Retina (tissue), 1 donor: ENCODE measurements at regions not wholly inside any gene's neighbourhood (a gene's known extent, or its start where the extent isn't known, plus 50 kb on each side); places are given as distances from the start of the nearest gene placed in this dataset.
A peak's percentile ranks its signal among the peaks of the same experiment; 100 is the strongest.

Experiments used
- DNase-seq: peaks from one replicate; pipeline ENCODE4 v3.0.0-alpha.2; 2016

DNA sequence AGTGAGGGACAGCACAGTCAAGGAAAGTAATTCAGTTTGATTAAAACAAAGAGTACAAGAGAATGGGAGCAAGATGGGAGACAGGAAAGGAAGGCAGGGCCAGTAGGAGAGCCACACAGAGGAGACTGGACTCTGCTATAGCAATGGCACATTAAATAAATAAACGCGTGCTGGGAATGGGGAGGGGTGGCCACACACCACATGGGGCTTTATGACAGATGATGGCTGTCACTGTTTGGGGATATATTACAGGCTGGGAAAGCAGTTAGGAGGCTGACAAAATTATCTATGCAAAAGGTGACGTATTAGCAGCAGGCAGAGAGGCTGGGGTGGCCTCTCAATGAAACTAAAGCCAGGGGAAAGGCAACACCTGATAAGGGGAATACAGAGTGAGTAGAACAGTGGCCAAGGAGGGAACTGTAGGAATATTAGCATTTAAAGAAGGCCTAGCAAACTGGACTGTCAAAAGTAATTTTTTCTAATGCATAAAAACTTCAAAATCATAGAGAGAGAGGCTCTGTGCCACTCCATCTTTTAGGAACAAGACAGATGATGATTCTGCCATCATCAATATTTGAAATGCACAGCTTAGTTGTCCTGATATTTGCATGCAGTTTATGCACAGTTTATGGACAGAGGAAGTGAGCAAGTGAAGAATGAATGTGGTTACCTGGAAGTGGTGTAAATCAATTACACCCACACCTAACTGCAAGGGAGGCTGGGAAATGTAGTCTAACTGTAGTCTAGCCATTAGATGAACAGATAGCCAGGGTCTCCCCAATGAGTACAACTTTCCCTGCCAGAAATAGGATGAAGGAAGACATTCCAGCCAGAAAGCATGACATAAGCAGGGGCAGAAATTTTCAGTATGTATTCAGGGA lies 346.5 kb downstream of the FOXO1 start:
- DNase-seq: no peak

DNA sequence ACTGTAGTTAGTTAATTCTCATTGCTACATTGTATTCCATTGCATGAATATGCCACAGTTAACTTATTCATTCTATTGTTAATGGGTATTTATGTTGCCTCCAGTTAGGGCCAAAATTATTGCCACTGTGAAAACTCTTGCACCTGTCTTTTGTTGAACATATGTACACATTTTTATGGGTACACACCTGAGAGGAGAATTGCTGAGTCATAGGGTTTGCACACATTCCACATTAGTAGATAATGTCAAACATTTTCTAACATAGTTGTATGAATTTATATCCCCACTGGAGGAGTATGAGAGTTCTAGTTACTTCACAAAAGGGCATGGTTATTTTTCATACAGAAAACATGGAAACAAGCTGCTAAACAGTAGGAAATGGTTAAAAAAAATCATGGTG lies 338.4 kb downstream of the FOXO1 start:
- DNase-seq: no peak

DNA sequence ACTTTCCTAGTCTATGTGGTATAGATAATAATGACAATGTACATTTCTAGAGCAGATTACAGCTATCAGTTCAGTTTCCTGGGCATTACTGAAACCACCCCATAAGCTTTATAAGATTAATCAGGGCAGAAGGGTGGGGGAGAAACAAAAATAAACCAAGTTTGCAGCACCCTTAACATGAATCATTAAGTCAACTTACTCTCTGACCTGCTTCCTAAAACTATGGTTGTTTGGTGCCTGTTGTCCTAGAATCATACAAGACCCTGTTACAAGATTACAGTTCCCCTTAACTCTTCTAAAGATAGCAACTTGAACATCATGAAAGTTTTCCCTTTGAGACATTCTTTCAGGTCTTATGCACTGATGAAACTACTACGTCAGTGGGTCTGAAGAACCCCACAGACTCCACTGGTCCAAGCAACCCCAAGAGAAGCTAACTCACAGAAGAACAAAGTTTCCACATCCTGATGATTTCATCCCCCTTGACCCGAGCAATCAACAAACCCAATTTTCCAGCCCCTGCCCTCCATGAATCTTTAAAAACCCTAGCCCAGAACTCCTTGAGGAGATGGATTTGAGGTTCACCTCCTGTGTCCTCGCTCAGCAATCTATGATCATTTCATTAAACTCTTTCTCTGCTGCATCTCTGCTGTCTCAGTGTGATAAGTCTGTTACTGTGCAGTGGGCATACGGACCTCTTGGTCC lies 336.5 kb downstream of the FOXO1 start:
- no peak for DNase-seq

DNA sequence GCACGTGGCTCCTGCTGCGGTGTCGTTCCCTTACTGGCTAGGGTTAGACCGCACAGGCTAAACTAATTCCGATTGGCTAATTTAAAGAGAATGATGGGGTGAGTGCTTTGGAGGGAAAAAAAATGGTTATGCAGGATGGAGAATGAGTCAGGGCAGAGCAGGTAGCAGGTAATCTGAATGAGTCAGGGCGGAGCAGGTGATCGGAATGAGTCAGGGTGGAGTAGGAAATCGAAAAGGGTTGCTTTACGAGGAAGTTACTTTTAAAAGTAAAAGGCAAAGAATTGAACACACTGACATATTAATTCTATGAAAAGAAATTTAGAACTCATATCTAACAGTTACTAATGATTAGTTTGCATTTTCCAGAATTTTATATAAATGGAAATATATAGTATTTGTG lies 335.5 kb downstream of the FOXO1 start:
- DNase-seq: no peak

DNA sequence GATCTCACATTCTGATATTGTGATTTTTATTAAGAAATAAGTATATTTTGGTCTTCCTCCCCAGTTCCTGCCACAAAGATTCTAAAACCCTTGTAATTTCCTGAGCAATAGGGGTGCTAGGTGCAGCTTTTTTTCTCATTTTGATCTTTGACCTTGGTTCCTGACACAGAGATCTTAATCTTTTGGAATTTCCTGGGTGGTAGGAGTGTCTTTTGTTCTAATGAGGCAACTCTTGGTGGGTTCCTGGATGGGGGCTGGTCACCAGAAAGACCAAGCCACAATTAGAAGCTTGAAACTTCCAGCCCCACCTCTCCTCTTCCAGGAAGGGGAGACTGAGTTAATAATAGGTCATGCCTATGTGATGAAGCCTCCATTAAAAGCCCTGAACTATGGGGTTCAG lies 334.6 kb downstream of the FOXO1 start:
- no peak for DNase-seq

DNA sequence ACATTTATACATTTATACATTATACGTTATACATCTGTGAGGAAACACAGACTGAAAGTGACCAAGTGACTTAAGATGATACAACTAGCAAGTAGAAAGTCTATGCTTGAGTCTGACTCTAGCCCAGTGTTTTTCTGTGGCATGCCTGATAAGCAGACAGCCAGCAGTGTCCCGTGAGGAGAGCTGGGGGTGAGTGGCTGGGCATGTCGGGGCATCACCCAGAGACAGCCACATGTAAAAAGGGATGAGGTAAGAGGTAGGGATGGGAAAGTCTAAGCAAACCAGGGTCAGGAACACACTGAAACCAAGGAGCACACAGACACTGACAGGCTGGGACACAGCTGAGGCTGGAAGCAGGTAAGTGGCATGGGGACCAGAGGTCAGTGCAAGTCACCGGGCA lies 333.2 kb downstream of the FOXO1 start:
- no peak for DNase-seq

DNA sequence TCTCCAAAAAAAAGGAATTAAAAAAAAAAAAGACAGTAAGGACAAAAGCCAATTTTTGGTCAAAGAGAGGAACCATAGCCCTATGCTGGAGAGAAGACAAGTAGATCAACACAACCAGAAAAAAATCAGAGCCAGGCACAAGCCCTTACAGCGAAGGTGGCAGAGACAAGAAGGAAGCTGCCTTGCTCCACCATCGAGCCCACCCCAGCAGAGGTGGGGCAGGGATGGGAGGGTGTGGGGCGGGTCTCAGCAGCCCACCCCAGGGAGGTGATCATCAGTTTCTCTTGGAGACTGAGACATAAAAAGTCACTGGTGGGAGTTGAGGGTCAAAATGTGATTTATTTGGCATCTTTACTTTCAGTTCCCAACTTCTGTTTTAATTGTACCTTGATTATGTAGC lies 332.4 kb downstream of the FOXO1 start:
- DNase-seq: no peak

DNA sequence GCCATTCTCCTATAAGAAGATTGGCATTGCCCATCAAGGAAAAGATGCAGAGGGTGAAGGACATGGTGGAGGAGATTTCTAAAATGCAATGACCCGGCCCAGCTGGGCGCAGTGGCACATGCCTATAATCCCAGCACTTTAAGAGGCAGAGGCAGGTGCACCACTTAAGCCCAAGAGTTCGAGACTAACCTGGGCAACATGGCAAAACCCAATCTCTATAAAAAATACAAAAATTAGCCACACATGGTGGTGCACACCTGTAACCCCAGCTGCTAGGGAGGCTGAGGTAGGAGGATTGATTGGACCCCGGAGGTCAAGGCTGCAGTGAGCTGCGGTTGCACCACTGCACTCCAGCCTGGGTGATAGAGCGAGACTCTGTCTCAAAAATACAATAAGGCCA lies 331.8 kb downstream of the FOXO1 start:
- DNase-seq: no peak

DNA sequence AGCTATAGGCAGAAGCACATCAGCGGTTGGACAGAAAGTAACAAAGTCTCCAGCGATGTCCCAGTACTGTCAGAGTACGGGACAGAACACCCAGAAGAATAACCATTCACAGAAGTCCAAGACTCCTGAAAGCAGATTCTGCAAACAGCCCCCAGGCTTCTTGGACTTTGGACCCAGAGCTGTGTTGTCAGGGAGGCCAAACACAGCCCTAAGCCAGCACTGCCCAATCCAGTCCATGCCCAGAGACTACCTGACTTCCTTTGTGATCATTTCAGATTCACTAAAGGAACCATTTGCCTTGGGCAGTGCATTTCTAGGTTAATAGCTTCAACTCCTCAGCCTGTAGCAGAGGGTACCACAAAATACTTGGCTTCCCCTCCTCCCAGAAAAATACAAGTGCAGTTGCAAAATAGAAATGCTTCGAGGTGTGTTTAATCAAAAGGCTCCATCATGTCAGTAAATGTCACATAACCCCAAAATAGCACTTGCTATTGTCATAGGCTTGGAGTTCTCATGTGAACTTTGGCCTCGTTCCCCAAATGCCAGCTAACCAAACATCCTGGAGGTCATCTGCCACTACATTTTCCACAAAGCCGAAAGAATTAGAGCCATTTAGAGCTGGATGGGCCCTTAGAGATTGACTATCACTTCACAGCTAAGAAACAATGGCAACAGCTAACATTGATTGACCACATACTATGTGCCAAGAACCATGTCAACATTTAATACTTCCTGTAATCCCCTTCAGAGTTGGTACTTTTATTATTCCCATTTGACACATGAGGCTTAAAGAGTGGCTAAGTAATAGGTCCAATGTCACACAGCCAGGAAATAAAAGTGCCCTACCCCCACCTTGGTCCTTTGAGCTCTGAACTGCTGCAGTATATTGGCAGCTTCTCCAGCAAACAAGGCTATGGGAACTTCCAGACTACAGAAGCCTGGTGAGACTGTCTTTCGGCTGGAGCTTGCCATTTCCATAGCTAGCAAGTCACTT lies 329.9 kb downstream of the FOXO1 start:
- DNase-seq: no peak

DNA sequence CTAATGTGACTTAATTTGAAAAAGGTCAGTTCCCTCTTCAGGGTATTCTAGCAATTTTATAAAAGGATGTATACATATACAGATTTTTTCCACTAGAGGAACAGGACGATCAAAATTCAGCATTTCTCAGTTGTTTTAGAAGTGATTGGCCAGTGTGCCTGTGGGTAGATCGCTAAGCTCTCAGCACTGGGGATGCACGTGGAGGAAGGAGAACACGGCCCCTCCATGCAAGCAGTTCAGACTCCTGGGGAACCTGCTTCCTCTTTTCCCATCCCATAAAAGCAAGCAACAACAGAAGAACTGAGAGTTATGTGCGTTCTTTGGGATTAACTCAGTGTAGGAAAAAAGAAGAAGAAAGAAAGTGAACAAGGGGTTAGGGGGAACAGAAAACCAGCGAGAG lies 328.8 kb downstream of the FOXO1 start:
- no peak for DNase-seq

DNA sequence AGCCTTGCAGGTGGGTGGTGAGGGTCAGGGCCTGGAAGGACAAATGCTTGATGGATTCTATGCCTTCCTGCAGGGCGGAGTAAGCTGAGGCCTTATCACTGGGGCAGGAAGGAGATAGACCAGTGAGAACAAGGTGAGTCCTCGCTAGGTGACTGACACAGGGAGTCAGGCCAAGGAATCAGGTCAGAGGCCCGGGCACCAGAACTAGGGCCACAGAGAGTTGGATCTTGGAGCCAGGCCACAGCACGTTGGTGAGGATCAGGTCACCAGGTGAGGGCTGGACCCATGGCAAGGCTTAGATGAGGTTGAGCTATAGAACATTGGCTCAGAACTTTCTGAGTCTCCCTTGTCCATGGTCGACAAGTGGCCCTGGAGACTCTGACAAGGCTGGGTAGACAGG lies 328.2 kb downstream of the FOXO1 start:
- DNase-seq: no peak

DNA sequence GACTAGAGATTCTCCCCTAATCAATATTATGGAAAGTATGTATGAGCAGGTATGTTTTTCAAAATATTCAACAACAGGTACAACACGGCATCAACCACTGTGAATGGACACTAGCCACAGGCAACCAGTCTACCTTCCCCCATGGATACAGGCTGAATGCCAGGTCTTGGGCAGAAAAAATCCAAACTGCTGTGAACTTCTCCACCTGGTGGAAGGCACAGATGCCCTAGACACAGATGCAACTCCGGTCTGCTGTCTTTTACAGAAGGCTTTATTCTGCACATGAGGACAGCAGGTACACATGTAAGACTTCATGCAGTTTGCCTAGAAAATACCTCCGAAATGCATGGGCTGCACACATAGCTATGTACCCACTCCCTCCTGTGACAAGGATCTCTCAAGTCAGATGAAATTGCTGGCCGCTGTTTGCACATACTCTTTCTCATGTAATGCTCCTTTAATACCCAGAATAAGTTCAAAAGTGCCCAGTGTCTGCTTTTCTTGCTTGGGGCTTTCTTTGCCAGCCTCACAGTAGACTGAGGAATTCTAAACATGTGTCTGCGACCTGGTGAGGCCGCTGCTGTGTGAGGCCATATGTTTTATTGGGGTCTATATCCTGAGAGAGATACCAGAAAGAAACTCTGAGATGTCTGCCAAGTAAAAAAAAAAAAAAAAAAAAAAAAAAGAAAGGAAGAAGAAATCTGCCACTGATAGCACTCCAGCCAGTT lies 325.9 kb downstream of the FOXO1 start:
- peak; percentile 39 for DNase-seq

DNA sequence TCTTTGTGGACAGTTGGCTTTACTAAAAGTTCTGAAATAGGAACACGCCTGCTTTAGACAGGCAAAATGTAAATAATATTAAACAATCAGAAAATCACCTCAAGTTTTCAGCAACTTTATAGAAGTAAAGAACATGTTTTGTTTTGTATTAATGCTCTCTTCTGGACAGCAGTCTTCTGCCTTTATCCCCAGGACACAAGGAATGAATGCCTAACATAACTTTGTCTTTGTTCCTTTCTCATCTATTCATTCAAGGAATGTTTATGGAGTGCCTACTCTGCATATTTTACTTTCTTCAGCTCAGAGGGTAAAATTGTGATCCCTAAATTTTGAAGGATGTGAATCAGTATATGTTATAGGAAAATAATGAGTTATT lies 325.4 kb downstream of the FOXO1 start:
- DNase-seq: peak; percentile 30

DNA sequence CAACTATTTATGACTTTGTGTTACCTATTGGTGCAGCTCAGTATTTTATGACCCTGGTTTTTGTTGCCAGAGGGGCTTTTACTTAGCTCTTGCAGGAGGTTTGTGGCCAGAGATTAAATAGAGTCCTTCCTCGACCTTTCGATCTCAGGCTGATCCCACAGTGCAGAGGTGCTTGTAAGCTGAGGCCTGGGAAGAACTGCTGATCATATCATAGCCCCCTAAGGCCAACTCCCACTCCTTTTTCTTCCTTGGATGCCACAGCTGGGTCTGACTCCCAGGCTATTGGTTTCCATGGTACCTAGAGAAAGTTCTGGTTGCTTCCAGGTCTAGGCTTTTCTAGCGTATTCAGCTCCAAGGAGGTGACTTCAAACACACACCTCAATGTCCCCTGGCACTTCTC lies 324.9 kb downstream of the FOXO1 start:
- no peak for DNase-seq

DNA sequence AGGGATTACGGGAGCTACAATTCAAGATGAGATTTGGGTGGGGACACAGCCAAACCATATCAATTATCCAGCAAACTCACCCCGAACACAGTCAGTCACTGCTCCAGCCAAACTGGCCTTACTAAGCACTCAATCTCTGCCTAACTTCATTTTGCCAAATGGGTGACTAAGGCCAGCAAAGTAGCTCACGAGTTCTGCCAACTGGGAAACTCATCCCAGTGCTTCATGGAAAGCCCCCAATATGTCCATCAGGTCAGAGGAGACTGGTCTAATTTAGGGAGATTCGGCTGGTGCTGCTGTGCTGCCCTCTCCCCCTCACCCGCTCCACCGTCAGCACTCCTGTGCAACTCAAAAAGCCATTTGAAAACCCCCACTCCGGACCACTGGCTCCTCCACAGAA lies 324.0 kb downstream of the FOXO1 start:
- no peak for DNase-seq

DNA sequence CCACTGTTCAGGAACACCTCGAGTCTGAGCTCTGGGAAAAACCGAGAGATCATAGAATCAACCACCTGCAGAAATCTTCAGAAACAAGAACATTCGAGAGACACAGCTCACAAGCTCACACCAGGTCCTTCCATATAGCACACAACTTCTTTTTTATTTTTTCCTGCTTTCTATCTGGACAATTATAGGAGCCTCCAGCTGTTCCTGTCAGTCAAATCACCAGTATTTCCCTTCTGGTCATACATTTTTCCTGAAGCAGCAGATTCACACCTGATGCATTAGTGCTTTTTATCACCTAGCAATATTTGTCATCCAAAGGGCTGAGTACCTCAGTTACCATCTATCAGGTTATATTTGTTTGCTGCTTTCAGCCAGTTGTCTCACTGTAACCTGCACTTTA lies 323.5 kb downstream of the FOXO1 start:
- DNase-seq: no peak

DNA sequence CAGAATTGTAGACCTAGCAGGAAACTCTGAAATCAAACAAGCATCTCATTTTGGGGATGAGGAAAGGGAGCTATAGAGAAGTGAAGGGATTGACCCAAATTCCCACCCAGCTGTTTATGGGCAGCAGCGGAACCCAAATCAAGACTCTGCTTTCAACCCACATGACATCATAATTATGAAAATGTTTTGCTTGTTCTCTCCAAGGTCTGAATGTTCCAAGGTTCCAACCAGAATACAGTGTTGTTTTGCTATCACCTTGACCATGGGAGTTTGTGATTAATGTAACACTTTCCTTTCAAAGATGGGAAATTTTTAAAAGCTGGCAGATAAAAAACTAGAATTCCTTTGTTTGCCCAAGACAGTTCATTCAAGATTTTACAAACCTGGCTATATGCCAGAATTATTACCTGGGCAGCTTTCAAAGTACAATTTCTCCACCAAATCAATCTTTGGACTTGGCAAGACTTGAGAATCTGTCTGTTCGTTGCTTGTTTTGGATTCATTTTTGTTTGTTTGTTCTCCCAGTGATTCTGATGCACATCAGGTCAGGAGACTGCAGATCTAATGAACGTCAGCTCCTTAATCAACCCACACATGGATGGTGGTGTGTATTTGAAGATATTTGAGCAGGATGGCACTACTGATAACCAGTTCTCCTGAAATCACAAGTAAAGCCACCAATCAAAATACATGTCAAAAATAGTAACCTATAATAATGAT lies 322.7 kb downstream of the FOXO1 start:
- DNase-seq: no peak

DNA sequence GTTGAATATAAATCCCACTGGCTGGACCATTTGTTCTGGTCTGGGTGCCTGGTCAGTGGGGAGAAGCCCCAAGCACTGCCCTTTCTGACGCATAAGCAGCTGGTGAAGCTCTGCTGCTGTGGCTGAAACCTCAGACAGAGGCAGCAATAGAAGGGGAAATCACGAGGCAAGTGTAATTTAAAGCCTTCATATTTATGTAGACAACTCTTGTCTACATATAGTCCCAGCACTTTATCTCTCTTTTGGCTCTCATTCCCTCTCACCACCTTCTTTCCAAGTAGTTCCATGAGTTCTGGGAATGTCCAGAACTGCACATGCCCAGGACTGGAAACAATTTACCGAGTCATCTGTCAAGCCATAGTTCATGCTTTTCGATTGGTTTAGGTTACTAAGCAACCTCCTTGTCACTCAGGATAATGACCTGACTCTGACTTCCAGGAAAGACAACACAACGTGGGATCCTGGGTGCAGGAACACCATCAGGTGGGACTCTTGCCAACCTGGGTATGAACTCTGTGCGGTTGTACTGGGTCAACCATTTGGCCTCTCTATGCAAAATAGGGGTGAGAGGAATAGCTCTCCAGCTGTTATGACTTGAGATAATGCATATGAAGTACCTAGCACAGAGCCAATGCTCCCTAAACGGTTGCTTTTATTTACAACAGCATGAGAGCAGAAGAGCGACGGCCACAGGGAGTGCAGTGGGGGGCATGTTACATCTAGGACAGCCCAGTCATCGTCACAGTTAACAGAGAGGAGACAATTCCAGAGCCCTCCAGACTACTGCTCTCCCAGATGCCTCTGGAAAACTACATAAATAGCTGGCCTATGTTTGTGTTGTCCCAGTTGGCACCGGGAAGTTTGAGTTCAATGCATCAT lies 321.9 kb downstream of the FOXO1 start:
- no peak for DNase-seq

DNA sequence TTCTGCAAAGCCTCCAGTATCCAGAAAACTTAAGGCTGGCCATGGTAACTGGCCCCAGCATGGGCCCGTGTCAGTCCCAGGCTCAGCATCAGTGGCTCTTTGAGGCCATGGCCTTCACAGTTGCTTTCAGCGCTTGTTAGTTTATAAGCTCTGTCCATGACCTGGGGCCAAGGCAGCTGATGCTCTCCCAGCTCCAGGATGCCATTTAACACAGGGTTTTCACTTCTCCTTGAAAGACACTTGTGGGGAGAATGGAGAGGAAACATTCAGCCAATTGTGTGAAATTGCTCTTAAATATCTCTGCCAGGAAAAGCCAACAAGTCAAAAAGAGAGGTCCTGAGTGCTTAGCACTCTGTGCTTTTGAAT lies 321.3 kb downstream of the FOXO1 start:
- DNase-seq: no peak

DNA sequence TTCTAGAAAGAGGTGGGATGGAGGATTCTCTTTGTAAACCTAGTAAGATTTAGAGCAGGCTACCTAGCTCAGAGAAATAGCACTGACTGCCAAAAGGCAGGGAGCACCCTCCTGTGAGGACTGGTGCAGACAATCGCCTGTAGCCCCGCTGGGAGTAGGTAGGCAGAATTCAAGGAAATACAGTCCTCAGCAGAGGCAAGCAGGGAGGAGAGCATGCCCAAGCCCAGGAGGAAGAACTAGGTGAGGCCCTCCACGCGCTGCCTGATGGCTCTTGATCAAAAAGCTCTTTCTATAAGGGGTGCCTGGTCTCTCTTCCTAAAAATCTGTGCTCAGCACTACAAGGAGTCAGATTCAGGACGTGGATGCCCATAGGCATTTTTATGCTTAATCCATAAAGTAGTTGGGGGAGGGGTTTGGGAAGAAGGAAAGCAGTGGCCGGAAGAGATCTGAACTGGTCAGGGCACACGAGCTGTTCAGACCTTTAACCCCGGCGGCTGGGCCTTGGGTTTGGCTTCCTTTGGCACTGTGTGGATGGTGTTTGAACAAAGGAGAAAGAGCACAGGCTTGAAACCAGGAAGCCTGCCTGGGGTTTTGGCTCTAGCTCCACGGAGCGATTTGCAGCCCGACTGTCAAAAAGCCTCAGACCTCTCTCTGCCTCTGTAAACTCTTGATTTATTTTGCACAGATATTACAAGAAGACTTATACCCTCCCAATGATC lies 320.6 kb downstream of the FOXO1 start:
- no peak for DNase-seq
